ENCODE measurements at regions not wholly inside any gene's neighbourhood (a gene's known extent, or its start where the extent isn't known, plus 50 kb on each side); places are given as distances from the start of the nearest gene placed in this dataset.
A peak's percentile ranks its signal among the peaks of the same experiment; 100 is the strongest.

DNA sequence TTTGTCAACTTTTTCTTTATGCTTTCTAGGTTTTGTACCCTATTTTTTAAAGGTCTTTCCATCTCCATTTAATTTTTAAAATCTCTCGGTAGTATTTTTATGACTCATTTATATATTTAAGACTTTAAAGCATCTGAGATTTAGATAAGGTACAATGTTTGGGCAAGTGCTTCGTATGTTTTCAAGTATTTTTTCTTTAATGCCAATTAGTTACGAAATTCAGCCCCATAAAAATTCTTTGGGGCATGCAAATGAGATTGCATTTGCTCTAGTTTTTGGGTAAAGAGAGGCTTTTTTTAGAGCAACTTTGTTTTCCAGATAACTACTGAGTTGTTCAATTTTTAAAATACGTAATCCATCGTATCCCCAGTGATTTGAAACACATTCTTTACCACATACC, 65.3 kb upstream of the CRHR1 start:
- intact Hi-C loops (cut with micrococcal nuclease; ENCODE audit: unreplicated experiment), result no loop called here
- DNase-seq (ENCODE audit: low read depth, low spot score) (no peak), ATAC-seq (no peak)
- TF ChIP-seq POLR2AphosphoS5 (IDR thresholded peaks at IDR 0.05; ENCODE audit: low read depth, low read length) (no peak), SIN3A (IDR thresholded peaks at IDR 0.05; ENCODE audit: borderline replicate concordance, insufficient read depth, low read depth, low read length) (no peak), TCF7L2 (IDR thresholded peaks at IDR 0.05; ENCODE audit: low read depth, low read length) (no peak)
- TF ChIP-seq, protein P1, sequence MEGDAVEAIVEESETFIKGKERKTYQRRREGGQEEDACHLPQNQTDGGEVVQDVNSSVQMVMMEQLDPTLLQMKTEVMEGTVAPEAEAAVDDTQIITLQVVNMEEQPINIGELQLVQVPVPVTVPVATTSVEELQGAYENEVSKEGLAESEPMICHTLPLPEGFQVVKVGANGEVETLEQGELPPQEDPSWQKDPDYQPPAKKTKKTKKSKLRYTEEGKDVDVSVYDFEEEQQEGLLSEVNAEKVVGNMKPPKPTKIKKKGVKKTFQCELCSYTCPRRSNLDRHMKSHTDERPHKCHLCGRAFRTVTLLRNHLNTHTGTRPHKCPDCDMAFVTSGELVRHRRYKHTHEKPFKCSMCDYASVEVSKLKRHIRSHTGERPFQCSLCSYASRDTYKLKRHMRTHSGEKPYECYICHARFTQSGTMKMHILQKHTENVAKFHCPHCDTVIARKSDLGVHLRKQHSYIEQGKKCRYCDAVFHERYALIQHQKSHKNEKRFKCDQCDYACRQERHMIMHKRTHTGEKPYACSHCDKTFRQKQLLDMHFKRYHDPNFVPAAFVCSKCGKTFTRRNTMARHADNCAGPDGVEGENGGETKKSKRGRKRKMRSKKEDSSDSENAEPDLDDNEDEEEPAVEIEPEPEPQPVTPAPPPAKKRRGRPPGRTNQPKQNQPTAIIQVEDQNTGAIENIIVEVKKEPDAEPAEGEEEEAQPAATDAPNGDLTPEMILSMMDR (IDR thresholded peaks at IDR 0.05), result no peak
- TF ChIP-seq, protein P2, sequence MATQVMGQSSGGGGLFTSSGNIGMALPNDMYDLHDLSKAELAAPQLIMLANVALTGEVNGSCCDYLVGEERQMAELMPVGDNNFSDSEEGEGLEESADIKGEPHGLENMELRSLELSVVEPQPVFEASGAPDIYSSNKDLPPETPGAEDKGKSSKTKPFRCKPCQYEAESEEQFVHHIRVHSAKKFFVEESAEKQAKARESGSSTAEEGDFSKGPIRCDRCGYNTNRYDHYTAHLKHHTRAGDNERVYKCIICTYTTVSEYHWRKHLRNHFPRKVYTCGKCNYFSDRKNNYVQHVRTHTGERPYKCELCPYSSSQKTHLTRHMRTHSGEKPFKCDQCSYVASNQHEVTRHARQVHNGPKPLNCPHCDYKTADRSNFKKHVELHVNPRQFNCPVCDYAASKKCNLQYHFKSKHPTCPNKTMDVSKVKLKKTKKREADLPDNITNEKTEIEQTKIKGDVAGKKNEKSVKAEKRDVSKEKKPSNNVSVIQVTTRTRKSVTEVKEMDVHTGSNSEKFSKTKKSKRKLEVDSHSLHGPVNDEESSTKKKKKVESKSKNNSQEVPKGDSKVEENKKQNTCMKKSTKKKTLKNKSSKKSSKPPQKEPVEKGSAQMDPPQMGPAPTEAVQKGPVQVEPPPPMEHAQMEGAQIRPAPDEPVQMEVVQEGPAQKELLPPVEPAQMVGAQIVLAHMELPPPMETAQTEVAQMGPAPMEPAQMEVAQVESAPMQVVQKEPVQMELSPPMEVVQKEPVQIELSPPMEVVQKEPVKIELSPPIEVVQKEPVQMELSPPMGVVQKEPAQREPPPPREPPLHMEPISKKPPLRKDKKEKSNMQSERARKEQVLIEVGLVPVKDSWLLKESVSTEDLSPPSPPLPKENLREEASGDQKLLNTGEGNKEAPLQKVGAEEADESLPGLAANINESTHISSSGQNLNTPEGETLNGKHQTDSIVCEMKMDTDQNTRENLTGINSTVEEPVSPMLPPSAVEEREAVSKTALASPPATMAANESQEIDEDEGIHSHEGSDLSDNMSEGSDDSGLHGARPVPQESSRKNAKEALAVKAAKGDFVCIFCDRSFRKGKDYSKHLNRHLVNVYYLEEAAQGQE (IDR thresholded peaks at IDR 0.05; ENCODE audit: insufficient read depth in 1 of 2, low read depth in 2 of 2, low read length in 1 of 2), result no peak
- ChIA-PET CTCF (no interaction called here), POLR2A (no interaction called here)
- Histone ChIP-seq H3K4me1 (ENCODE audit: control insufficient read depth, insufficient read depth, low read length) (peaks cover 3% of the 10 kb centered on the region), H3K4me3 (ENCODE audit: low read depth in 2 of 2, low read length in 2 of 2) (no peak overlapping the region), H3K27me3 (ENCODE audit: control insufficient read depth, insufficient read depth, low read length) (no peaks in the 10 kb centered on the region; the same call in 1 of the 2 replicates), H3K9me3 (ENCODE audit: control insufficient read depth, insufficient read depth, low read depth, low read length) (no peaks in the 10 kb centered on the region), H3K36me3 (ENCODE audit: control insufficient read depth, insufficient read depth, low read length) (no peaks in the 10 kb centered on the region), H3K27ac (ENCODE audit: low read length) (no peak overlapping the region)
- in situ Hi-C loops (cut with HindIII; ENCODE audit: low pct_unique_long_range_greater_than_20kb, low sequenced_read_pairs), result no loop called here
- BruUV-seq (replicated peaks), result no TSS peak

DNA sequence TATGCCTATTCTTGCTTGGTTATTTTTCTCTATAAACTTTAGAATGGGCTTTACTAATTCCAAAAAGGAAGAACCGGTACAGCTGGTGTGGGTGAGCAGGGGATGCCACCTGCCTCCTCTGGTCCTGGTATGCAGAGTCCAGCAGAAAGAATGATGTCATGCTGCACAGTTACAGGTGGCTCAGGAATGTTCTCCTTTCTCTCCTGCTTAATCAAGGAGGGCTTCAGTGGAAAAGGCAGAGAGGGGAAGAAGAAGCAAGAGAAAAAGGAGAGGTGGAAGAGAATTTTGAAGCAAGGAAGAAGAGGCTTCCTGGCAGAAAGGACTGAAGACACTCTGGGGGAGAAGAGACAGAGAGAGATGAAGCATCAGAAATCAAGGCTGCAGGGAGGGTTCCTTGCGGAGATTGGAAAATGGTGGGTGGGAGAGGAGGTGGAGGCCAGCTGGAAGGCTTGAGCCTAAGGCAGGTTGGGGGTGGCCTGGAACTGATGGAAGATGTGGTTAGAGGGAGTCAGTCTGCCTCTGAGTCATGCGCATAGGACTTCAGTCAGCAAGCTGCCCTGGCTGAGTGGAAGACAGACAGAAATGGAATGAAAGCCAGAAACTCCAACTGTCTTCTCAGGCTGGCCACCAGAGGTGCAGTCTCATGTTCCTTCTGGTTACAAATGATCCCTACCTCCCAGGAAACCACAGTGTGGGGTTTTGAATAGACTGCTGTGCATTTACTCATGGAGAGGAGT, 64.6 kb upstream of the CRHR1 start:
- ChIA-PET CTCF (interaction anchor here (0.6 to 1.0 kb wide), 2 partner anchors 112 to 418 kb away, joined by 3 to 9 read pairs; no protein-coding TSS in a partner anchor), POLR2A (no interaction called here)
- Histone ChIP-seq H3K9me3 (ENCODE audit: control insufficient read depth, insufficient read depth, low read depth, low read length) (no peaks in the 10 kb centered on the region), H3K4me3 (ENCODE audit: low read depth in 2 of 2, low read length in 2 of 2) (no peak overlapping the region), H3K27ac (ENCODE audit: low read length) (no peak overlapping the region), H3K36me3 (ENCODE audit: control insufficient read depth, insufficient read depth, low read length) (no peaks in the 10 kb centered on the region), H3K4me1 (ENCODE audit: control insufficient read depth, insufficient read depth, low read length) (peaks cover 3% of the 10 kb centered on the region), H3K27me3 (ENCODE audit: control insufficient read depth, insufficient read depth, low read length) (no peaks in the 10 kb centered on the region; the same call in 1 of the 2 replicates)
- BruUV-seq (replicated peaks), result no TSS peak
- ATAC-seq, result peak; percentile 87
- in situ Hi-C loops (cut with HindIII; ENCODE audit: low pct_unique_long_range_greater_than_20kb, low sequenced_read_pairs) (no loop called here), intact Hi-C loops (cut with micrococcal nuclease; ENCODE audit: unreplicated experiment) (loop anchor here (10.0 kb wide), 1 partner anchor 115 kb away; no protein-coding TSS in a partner anchor)
- TF ChIP-seq, protein P1 (IDR thresholded peaks at IDR 0.05), result peak; percentile 63
- TF ChIP-seq TCF7L2 (IDR thresholded peaks at IDR 0.05; ENCODE audit: low read depth, low read length) (no peak), SIN3A (IDR thresholded peaks at IDR 0.05; ENCODE audit: borderline replicate concordance, insufficient read depth, low read depth, low read length) (no peak)
- DNase-seq (ENCODE audit: low read depth, low spot score), result no peak

Data from Panc1 (cell line).